ENCODE measurements at regions not wholly inside any gene's neighbourhood (a gene's known extent, or its start where the extent isn't known, plus 50 kb on each side); places are given as distances from the start of the nearest gene placed in this dataset.

DNA sequence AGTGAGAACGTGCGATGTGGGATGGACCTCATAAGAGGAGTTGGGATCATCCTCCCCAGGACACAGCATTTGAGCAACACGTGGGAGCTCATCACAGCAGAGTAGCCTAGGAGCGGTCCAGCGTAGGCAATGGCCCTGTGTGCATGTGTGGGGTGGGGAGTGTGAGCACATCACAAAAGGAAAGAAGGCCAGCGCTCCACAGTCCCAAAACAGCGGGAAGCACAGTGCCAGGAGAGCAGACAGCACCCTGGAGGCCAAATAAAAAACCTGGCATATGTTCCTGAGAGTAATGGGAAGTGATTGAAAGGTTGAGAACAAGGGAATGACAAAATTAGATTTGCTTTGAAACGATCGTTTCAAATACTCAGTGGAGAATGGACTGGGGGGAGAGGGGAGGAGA, 226.0 kb downstream of the C7orf25 start:
- Mint-ChIP-seq H3K27ac (no peak overlapping the region), H3K4me1 (ENCODE audit: low read depth) (no peaks in the 10 kb centered on the region), H3K27me3 (peaks cover 7% of the 10 kb centered on the region), H3K36me3 (ENCODE audit: low read depth) (no peaks in the 10 kb centered on the region), H3K9me3 (no peaks in the 10 kb centered on the region), H3K4me3 (no peak overlapping the region)
- DNase-seq (no peak), ATAC-seq (no peak)
- ChIA-PET POLR2A (no interaction called here), CTCF (no interaction called here)
- no peak for TF ChIP-seq CTCF (IDR thresholded peaks at IDR 0.05)
- intact Hi-C loops (cut with micrococcal nuclease), result no loop called here

GRCh38 chr7:42677751-42678699, 233.8 kb downstream of the C7orf25 start:
- H3K27ac Mint-ChIP-seq, result no peak overlapping the region
- CTCF ChIA-PET, result no interaction called here
- ATAC-seq, result no peak
- H3K27me3 Mint-ChIP-seq, result peaks cover 6% of the 10 kb centered on the region
- POLR2A ChIA-PET, result no interaction called here
- no peak for DNase-seq
- intact Hi-C loops (cut with micrococcal nuclease), result no loop called here
- no peaks in the 10 kb centered on the region for H3K9me3 Mint-ChIP-seq
- TF ChIP-seq CTCF (IDR thresholded peaks at IDR 0.05), result no peak
- H3K4me3 Mint-ChIP-seq, result no peak overlapping the region
- H3K4me1 Mint-ChIP-seq (ENCODE audit: low read depth), result no peaks in the 10 kb centered on the region
- no peaks in the 10 kb centered on the region for H3K36me3 Mint-ChIP-seq (ENCODE audit: low read depth)

DNA sequence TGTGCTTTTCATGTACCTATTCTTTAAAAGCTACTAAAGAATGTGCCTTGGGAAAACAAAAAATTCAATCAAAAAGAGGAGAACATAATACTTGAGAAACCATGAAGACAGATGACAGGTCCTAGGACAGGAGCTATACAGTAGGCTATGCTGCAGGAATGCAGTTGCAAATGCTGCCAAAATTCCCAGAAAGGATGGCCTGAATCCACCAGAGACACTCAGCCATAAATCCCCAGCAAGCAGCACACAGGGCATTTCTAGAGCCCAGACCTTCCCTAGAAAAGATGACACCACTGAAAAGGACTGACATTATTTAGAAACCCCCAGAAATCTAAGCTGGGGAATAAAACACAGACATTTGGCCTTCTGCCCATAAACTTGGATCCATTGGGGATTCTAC, 237.3 kb downstream of the C7orf25 start:
- no peaks in the 10 kb centered on the region for H3K9me3 Mint-ChIP-seq
- no peak for ATAC-seq
- intact Hi-C loops (cut with micrococcal nuclease), result no loop called here
- H3K4me1 Mint-ChIP-seq (ENCODE audit: low read depth), result no peaks in the 10 kb centered on the region
- H3K27ac Mint-ChIP-seq, result no peak overlapping the region
- H3K4me3 Mint-ChIP-seq, result no peak overlapping the region
- peaks cover 5% of the 10 kb centered on the region for H3K27me3 Mint-ChIP-seq
- no peak for TF ChIP-seq CTCF (IDR thresholded peaks at IDR 0.05)
- ChIA-PET CTCF (no interaction called here), POLR2A (no interaction called here)
- DNase-seq, result no peak
- no peaks in the 10 kb centered on the region for H3K36me3 Mint-ChIP-seq (ENCODE audit: low read depth)

GRCh38 chr7:42673951-42674350, 237.9 kb downstream of the C7orf25 start:
- peaks cover 4% of the 10 kb centered on the region for H3K27me3 Mint-ChIP-seq
- no peak overlapping the region for H3K27ac Mint-ChIP-seq
- H3K9me3 Mint-ChIP-seq, result no peaks in the 10 kb centered on the region
- CTCF ChIA-PET, result no interaction called here
- POLR2A ChIA-PET, result no interaction called here
- no peak for TF ChIP-seq CTCF (IDR thresholded peaks at IDR 0.05)
- DNase-seq, result no peak
- no peak overlapping the region for H3K4me3 Mint-ChIP-seq
- H3K4me1 Mint-ChIP-seq (ENCODE audit: low read depth), result no peaks in the 10 kb centered on the region
- H3K36me3 Mint-ChIP-seq (ENCODE audit: low read depth), result no peaks in the 10 kb centered on the region
- no peak for ATAC-seq
- intact Hi-C loops (cut with micrococcal nuclease), result no loop called here

DNA sequence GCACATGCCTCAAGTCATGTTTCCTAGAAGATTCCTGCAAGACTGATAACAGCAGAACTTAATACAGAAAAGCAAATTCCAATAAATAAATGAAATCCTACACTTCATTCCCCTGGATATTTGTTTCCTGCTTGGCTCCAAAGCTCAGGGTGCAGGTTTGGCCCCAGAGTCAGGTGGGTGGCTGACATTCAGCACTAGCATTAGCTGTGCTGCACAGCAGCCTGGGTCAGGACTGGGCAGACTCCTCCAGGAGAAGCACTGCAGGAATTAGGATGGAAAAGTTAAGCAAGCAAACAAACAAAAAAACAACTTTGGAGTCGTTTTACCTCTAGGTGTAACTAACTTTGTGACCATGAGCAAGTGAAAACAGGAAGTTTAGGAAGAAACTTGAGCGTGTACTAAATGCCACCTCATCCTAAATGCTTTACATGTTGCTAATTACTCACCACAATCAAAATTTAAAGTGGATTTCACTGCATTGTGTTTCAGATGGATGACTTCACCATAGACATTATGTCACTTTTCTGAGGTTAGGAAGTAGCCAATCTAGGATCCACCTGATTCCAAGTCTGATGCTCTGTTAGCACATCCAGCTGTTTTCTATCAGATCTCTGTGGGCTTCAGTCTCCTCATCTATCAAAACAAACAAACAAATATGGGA, 239.4 kb downstream of the C7orf25 start:
- no peak overlapping the region for H3K4me3 Mint-ChIP-seq
- no peaks in the 10 kb centered on the region for H3K4me1 Mint-ChIP-seq (ENCODE audit: low read depth)
- POLR2A ChIA-PET, result no interaction called here
- peaks cover 2% of the 10 kb centered on the region for H3K9me3 Mint-ChIP-seq
- H3K36me3 Mint-ChIP-seq (ENCODE audit: low read depth), result no peaks in the 10 kb centered on the region
- DNase-seq (no peak), ATAC-seq (no peak)
- CTCF ChIA-PET, result interaction anchor here (0.8 kb wide), 1 partner anchor 29 kb away, joined by 3 read pairs; no protein-coding TSS in a partner anchor
- no peak for TF ChIP-seq CTCF (IDR thresholded peaks at IDR 0.05)
- H3K27ac Mint-ChIP-seq, result no peak overlapping the region
- H3K27me3 Mint-ChIP-seq, result peaks cover 2% of the 10 kb centered on the region
- intact Hi-C loops (cut with micrococcal nuclease), result no loop called here

All from activated CD8-positive, alpha-beta T cell treated with anti-CD3 and anti-CD28 coated beads for 36 hours (primary cell).